Body of pancreas (tissue), 4 donors: ENCODE measurements at regions not wholly inside any gene's neighbourhood (a gene's known extent, or its start where the extent isn't known, plus 50 kb on each side); places are given as distances from the start of the nearest gene placed in this dataset.

Experiments used
- POLR2A ChIP-seq, 3 donors: fragments of 450-650 bp; IDR thresholded peaks; one replicate each; pipeline ENCODE4 v1.6.1; 2016; ENCODE audit warnings: antibody characterized with exemption in 3 of 3, mild to moderate bottlenecking in 2 of 3
- TF ChIP-seq, protein P1 (sequence below), 7 experiments: fragments of 450-650 bp in 4 of 7; fragments of 200-600 bp in 3 of 7; sonication (generic) in 3 of 7; IDR thresholded peaks; one replicate each; pipeline ENCODE4 v1.5.1; 2016 to 2019; ENCODE audit warnings: antibody characterized with exemption in 7 of 7

DNA sequence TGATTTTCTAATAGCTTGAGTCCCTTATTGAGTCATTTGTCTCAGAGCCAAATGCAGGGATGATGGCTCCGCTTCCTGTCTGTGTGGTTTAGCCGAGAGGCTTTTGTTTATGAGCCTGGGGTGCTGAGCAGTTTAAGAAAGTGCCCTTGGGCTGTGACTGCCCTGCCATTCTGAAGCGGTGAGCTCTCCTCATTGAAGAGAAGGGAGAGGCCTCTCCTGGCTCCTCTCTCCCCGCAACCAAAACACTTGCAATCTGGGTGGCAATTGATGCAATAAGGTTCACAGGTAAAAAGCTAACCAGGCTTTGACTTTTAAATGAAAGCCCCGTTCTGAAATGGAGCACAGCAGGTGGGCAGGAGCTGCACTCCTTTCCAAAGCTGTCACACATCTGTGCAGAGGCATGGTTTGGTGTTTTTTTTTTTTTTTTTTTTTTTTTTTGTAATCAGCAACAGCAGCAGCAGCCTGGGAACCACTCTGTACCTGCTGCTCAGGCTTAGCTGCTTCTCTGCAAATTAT is 403.7 kb downstream of the SIPA1L2 start:
- TF ChIP-seq POLR2A (IDR thresholded peaks at IDR 0.05) = no peak
- TF ChIP-seq, protein P1, sequence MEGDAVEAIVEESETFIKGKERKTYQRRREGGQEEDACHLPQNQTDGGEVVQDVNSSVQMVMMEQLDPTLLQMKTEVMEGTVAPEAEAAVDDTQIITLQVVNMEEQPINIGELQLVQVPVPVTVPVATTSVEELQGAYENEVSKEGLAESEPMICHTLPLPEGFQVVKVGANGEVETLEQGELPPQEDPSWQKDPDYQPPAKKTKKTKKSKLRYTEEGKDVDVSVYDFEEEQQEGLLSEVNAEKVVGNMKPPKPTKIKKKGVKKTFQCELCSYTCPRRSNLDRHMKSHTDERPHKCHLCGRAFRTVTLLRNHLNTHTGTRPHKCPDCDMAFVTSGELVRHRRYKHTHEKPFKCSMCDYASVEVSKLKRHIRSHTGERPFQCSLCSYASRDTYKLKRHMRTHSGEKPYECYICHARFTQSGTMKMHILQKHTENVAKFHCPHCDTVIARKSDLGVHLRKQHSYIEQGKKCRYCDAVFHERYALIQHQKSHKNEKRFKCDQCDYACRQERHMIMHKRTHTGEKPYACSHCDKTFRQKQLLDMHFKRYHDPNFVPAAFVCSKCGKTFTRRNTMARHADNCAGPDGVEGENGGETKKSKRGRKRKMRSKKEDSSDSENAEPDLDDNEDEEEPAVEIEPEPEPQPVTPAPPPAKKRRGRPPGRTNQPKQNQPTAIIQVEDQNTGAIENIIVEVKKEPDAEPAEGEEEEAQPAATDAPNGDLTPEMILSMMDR (IDR thresholded peaks at IDR 0.05) = no peak
